ENCODE measurements at regions not wholly inside any gene's neighbourhood (a gene's known extent, or its start where the extent isn't known, plus 50 kb on each side); places are given as distances from the start of the nearest gene placed in this dataset.
"Not testable (repeated sequence)": the region's sequence is repeated elsewhere in the genome, so short reads cannot be mapped to it uniquely, and the experiment has no call there.

DNA sequence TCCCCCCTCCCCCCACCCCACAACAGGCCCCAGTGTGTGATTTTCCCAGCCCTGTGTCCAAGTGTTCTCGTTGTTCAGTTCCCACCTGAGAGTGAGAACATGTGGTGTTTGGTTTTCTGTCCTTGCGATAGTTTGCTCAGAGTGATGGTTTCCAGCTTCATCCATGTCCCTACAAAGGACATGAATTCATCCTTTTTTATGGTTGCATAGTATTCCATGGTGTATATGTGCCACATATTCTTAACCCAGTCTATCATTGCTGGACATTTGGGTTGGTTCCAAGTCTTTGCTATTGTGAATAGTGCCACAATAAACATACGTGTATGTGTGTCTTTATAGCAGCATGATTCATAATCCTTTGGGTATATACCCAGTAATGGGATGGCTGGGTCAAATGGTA is 81.1 kb upstream of the ALX4 start:
- TF ChIP-seq CTCF, POLR2AphosphoS5, POLR2A, EP300 (IDR thresholded peaks at IDR 0.05): not testable (repeated sequence)

All from stomach (tissue), 4 donors.